NCI-H345 treated with DMSO at 0.1 percent for 48 hours (cell line): ENCODE measurements at regions not wholly inside any gene's neighbourhood (a gene's known extent, or its start where the extent isn't known, plus 50 kb on each side); places are given as distances from the start of the nearest gene placed in this dataset.
A peak's percentile ranks its signal among the peaks of the same experiment; 100 is the strongest.

Experiments used
- DNase-seq: peaks from one replicate; lab custom pipeline; 2025; ENCODE audit not compliant: unreplicated experiment; lab: John Stamatoyannopoulos, UW

DNA sequence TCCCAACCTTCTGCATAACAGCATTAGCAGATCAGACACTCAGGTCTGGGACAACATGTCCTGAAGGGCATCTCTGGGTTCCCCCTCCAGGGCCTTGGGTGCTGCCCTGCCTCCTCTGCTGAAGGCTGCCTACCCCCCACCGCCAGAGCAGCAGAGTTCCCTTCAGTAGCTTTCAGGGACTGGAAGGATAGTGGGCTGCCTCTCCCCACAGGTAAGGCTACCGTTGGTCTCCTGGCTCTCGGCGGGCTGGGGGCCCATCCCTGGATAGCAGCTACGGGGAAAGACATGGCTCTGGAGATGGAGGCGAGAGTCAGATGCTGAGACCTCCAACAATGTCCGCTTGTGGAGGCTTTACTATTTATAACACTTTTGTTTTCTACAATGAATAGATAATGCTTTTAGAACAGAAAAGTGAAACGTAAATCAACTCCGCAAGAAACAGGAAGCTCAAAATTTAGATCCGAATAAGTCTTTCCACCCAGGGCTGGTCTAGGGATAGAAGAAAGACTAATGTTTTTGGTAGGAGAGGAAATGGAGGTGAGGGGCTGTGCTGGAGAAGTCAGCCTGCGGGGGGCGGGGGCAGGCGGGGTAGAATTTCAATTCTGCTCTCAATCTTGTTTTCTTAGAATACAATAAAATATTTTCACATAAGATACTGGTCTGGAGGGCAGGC is 58.4 kb downstream of the ARL4C start:
- DNase-seq, result peak; percentile 78

- DNase-seq, result peak; percentile 81
Observed at GRCh38 chr2:234437642-234438304, 59.1 kb downstream of the ARL4C start.

- no peak for DNase-seq
Observed at GRCh38 chr2:234436482-234436837, 60.4 kb downstream of the ARL4C start.

GRCh38 chr2:234435836-234436481 is 60.9 kb downstream of the ARL4C start:
- DNase-seq, result no peak

- DNase-seq, result no peak
Observed at GRCh38 chr2:234433201-234433600, 63.7 kb downstream of the ARL4C start.

GRCh38 chr2:234430871-234431270 is 66.0 kb downstream of the ARL4C start:
- DNase-seq, result no peak

DNA sequence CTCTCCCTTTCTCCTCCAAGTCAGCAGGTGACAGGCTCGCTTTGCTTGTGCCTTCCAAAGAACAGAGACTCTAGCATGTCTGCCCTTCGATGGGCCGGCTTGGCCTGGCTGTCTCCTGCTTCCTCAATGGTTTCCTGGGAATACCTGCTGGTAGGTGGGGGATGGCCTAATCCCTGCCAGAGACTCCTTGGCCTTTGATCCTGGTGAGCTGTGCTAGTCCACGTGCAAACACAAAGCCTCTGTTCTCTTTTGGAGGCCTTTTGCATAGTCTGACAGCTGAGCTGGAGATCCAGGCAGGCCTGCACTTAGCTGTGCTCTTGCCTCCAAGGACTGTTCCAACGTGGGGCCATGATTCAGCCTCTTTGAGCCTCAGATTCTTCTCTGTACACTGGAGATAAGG is 67.6 kb downstream of the ARL4C start:
- no peak for DNase-seq

DNA sequence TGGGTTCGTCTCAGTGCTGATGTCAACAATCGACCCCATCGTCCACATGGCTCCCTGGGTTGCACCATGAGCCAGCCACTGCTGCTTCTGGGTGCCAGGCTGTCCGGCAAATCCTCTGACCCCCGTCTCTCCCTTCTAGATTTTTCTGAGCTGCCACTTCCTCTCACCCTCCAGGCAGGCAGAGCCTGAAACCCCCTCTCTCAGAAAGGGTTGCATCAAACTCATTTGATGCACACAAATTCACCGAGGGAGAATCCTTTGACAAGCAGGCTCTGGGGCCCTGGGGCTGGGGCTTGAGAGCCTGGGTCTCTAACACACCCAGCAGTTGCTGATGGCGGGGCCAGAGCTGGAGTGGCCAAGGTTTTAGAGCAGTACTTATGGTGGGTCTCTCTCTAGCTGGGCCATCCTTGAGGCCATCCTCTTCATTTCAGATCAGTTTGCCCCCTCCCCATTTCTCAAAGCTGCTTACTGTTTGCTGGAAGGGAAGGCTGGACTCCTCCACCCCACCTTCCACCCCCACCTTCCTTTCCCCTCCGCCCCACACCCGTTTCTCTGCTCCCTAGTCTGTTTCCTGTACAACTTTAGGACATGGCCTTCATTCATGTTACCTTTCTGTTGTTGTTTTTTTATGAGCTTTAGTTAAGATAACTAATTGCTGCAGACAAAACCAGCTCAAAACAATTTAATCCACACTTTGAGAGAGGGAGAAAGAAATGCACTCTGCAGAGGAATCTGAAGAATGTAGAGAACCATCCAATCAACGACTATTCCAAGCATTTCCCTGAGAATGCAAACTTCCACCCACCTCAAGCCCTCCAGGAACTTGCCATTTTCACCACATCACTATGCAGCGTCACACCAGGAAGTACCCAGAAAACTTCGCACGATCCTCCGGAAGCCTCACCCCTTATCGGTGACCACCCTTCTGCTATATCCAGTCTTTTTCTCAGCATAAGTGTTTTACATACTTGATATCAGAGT is 69.5 kb downstream of the ARL4C start:
- DNase-seq, result no peak

- DNase-seq, result no peak
Observed at GRCh38 chr2:234426616-234427015, 70.3 kb downstream of the ARL4C start.

- DNase-seq, result no peak
Observed at GRCh38 chr2:234425639-234426603, 71.0 kb downstream of the ARL4C start.

- DNase-seq, result no peak
Observed at GRCh38 chr2:234423884-234424283, 73.0 kb downstream of the ARL4C start.

GRCh38 chr2:234422981-234423431 is 73.9 kb downstream of the ARL4C start:
- DNase-seq, result no peak

GRCh38 chr2:234422273-234422732 is 74.6 kb downstream of the ARL4C start:
- DNase-seq, result no peak

DNA sequence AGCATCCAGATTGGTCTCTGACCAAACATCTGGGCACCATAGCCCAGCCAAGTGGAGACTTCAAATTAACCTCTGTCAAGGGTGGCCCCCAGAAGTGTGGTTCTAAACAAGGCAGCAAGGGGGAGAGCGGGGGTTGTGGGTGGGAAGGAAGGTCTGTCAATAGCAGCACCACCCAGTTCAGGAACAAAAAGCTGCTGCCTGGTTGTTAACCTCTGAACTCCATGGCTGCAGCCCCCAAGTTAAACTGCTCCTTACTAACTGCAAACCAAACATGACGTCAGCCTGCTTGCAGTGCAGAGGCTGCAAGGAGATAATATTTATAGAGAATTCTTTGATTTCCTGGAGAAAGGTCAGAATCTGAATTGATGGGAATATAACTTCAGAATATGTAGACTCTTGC is 76.5 kb downstream of the ARL4C start:
- DNase-seq, result no peak

DNA sequence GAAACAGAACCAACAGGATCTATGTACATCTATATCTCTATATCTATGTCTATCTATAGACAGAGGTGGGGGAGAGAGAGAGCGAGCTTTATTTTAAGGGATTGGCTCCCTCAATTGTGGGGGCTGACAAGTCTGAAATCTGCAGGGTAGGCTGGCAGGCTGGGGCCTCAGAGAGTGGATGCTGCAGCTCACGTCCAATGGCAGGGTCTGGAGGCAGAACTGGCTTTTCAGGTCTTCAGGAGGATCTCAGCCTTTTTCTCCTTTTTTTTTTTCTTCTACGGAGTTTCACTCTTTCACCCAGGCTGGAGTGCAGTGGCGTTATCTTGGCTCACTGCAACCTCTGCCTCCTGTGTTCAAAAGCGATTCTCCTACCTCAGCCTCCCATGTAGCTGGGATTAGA is 77.2 kb downstream of the ARL4C start:
- no peak for DNase-seq

DNA sequence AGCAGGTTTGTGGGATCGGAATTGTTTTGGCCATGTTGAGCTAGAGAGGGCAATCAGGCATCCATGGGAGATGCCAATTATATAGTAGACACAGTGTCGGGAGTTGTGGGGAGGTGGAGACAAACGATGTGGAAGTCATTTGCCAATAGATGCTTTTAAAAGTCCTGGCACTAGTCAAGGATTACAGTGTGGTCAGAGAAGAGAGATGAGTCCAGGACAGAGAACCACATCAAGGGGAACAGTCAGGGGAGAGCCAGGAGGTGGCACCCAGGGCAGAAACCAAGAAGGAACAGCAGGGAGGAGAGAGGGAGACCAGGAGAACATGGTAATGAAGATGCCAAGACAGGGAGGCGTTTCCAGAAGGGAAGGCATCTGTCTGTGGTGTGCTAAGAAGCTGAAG is 81.2 kb downstream of the ARL4C start:
- DNase-seq, result no peak

DNA sequence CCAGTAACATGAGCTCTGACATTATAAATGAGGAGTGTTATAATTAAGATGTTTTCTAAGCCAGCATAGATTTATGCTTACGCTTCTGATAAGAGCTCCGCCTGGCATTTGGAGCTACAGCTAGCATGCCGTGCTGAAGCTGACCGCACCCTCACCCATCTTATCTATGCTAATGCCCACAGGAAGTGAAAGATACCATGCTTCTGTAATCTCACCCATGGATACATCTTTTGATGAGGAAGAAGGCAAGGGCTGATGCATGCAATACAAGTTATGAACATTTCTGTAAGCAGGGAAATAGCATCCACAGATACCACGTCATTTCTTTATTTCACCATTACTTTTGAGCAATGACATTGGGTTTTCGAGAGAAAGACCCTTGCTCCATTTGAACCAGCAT is 82.3 kb downstream of the ARL4C start:
- no peak for DNase-seq

DNA sequence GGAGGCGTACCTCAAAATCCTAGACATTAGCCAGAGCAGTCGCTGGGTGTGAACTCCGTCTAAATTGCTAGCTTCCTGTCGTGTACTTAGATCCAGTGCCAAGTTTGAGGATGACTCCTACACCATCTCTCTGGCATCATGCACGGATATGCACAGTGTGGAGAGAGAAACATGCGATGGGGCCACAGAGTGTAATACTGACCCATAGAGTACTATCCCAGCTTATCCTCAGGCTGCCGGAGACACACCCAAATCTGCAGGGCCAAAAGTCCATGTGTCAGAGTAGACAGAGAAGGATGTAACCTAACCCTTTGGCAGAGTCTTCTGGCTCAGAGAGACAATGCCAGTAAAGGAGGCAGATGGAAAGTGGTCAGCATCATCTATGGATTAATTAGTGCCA is 84.2 kb downstream of the ARL4C start:
- DNase-seq, result no peak

- DNase-seq, result no peak
Observed at GRCh38 chr2:234411793-234412192, 85.1 kb downstream of the ARL4C start.

DNA sequence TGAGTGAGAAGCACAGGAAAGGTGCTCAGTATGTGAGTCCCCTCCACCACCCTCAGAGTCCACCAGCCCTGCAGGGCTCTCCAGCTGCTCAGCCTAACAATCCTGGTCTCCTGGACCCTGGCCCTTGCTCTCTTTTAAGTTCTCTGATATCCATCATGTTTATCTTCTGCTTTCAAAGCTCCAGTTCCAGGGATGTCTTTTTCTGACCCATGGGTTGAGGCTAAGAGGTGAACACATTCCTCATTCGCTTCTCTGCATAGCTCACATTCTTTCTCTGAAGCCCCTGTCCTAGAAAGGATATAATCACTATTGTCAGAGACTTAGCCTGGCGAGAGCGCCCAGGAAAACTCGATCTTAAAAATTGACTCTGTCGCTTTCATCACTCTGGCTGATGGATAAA is 86.4 kb downstream of the ARL4C start:
- DNase-seq, result no peak
